H1 (cell line): ENCODE measurements at regions not wholly inside any gene's neighbourhood (a gene's known extent, or its start where the extent isn't known, plus 50 kb on each side); places are given as distances from the start of the nearest gene placed in this dataset.

Source experiments
- CHD1 ChIP-seq: IDR thresholded peaks from 2 replicates; pipeline ENCODE4 v1.6.1; 2012; ENCODE audit warnings: low read depth, low read length, improper control_type of control experiment
- CHD7 ChIP-seq: fragments of 300-600 bp; sonication (generic); IDR thresholded peaks from 2 replicates; pipeline ENCODE4 v1.7.1; 2012; ENCODE audit warnings: low read length, moderate library complexity, mild to moderate bottlenecking, inconsistent platforms; ENCODE audit not compliant: insufficient replicate concordance
- CREB1 ChIP-seq: IDR thresholded peaks from 2 replicates; pipeline ENCODE4 v1.6.1; 2012; ENCODE audit warnings: inconsistent platforms
- EP300 ChIP-seq, 2 experiments: IDR thresholded peaks; 1 replicate in 1 of 2; 2 replicates in 1 of 2; pipeline ENCODE4 v1.6.1; 2011 to 2012; ENCODE audit warnings: low read depth in 2 of 2, low read length in 2 of 2, mild to moderate bottlenecking in 2 of 2, borderline replicate concordance in 1 of 2, inconsistent platforms in 1 of 2, moderate library complexity in 1 of 2
- KDM5A ChIP-seq: fragments of 200-600 bp; IDR thresholded peaks from 2 replicates; pipeline ENCODE4 v1.7.1; 2012; ENCODE audit warnings: mild to moderate bottlenecking, low read length, inconsistent platforms, mixed read lengths
- NANOG ChIP-seq: IDR thresholded peaks from 2 replicates; pipeline ENCODE4 v1.6.1; 2011; ENCODE audit warnings: low read length, low read depth, mild to moderate bottlenecking, inconsistent platforms; ENCODE audit not compliant: insufficient read depth, poor library complexity, severe bottlenecking
- NRF1 ChIP-seq: IDR thresholded peaks from 2 replicates; pipeline ENCODE4 v1.6.1; 2011; ENCODE audit warnings: mild to moderate bottlenecking, low read depth, low read length, improper control_type of control experiment
- RAD21 ChIP-seq, 2 experiments: IDR thresholded peaks in 1 of 2; conservative IDR thresholded peaks in 1 of 2; 2 replicates each; pipeline ENCODE4 v1.6.1; 2011; ENCODE audit warnings: low read depth in 2 of 2, low read length in 2 of 2, improper control_type of control experiment in 1 of 2, inconsistent platforms in 1 of 2, mild to moderate bottlenecking in 1 of 2, moderate library complexity in 1 of 2
- SP1 ChIP-seq: IDR thresholded peaks from 2 replicates; pipeline ENCODE4 v1.6.1; 2011; ENCODE audit warnings: low read depth, low read length
- SRF ChIP-seq: IDR thresholded peaks from 2 replicates; pipeline ENCODE4 v1.6.1; 2011; ENCODE audit warnings: mild to moderate bottlenecking, low read depth, low read length, moderate library complexity
- TBP ChIP-seq: IDR thresholded peaks from 2 replicates; pipeline ENCODE4 v1.6.1; 2011; ENCODE audit warnings: low read depth, low read length, improper control_type of control experiment
- ZNF274 ChIP-seq: IDR thresholded peaks from 2 replicates; pipeline ENCODE4 v1.7.0; 2012; ENCODE audit warnings: low read length, borderline replicate concordance; ENCODE audit errors: extremely low read depth

GRCh38 chr10:63920926-63921325, 399.7 kb downstream of the REEP3 start (continued):
- no peak for TF ChIP-seq CHD7
- TF ChIP-seq NANOG: no peak
- TF ChIP-seq SRF: no peak
- no peak for TF ChIP-seq CHD1
- TF ChIP-seq SP1: no peak
- no peak for TF ChIP-seq TBP
- TF ChIP-seq EP300 (IDR thresholded peaks at IDR 0.05; ENCODE audit: borderline replicate concordance in 1 of 2, low read depth in 2 of 2, low read length in 2 of 2): no peak
- no peak for TF ChIP-seq RAD21 (IDR thresholded peaks at IDR 0.05 in 1 of 2, conservative IDR thresholded peaks at IDR 0.05 in 1 of 2; ENCODE audit: low read depth in 2 of 2, low read length in 2 of 2)
- TF ChIP-seq NRF1: no peak
- TF ChIP-seq ZNF274: no peak
- no peak for TF ChIP-seq KDM5A
- TF ChIP-seq CREB1: no peak
